SU-DHL-6 (cell line): ENCODE measurements at regions not wholly inside any gene's neighbourhood (a gene's known extent, or its start where the extent isn't known, plus 50 kb on each side); places are given as distances from the start of the nearest gene placed in this dataset.

Source experiments
- EZH2phosphoT487 ChIP-seq: fragments of 200-600 bp; sonication (generic), shearing (Covaris generic); conservative IDR thresholded peaks from 2 replicates; pipeline ENCODE4 v1.6.1; 2018; ENCODE audit warnings: mild to moderate bottlenecking, antibody characterized with exemption, low read length, moderate library complexity, mixed read lengths
- TF ChIP-seq, protein P1 (sequence below): fragments of 200-600 bp; sonication (generic); IDR thresholded peaks from one replicate; pipeline ENCODE4 v1.5.1; 2017; ENCODE audit warnings: antibody characterized with exemption, mild to moderate bottlenecking, low read length, moderate library complexity; ENCODE audit not compliant: insufficient read depth, poor library complexity, severe bottlenecking

DNA sequence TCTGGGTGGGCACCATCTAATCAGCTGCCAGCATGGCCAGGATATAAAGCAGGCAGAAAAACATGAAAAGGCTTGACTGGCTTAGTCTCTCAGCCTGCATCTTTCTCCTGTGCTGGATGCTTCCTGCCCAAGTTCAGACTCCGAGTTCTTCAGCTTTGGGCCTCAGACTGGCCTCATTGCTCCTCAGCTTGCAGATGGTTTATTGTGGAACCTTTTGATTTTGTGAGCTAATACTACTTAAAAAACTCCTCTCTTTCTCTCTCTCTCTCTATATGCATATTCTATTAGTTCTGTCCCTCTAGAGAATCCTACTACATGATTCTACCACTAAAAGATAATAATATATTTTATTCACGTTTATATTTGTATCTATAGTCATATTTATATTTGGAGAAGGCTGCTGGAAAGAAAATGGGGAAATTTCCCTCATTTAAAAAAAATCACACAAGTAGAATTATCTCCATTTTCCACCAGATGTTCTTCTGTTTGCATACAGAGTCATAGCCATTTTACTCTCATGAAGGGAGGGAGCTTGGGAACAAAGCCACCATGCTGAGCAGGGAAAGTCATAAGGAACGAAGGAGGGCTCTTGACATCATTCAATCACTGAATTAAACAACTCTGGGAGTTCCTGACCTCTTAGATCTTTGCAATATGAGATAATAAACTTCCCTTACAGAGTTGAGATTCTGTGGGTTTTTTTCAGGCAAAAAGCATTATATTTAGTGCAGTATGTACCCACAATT, 1137.4 kb upstream of the CDH18 start:
- TF ChIP-seq, protein P1, sequence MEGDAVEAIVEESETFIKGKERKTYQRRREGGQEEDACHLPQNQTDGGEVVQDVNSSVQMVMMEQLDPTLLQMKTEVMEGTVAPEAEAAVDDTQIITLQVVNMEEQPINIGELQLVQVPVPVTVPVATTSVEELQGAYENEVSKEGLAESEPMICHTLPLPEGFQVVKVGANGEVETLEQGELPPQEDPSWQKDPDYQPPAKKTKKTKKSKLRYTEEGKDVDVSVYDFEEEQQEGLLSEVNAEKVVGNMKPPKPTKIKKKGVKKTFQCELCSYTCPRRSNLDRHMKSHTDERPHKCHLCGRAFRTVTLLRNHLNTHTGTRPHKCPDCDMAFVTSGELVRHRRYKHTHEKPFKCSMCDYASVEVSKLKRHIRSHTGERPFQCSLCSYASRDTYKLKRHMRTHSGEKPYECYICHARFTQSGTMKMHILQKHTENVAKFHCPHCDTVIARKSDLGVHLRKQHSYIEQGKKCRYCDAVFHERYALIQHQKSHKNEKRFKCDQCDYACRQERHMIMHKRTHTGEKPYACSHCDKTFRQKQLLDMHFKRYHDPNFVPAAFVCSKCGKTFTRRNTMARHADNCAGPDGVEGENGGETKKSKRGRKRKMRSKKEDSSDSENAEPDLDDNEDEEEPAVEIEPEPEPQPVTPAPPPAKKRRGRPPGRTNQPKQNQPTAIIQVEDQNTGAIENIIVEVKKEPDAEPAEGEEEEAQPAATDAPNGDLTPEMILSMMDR, result no peak
- TF ChIP-seq EZH2phosphoT487, result no peak
